Upper lobe of left lung (tissue), 4 donors: ENCODE measurements at regions not wholly inside any gene's neighbourhood (a gene's known extent, or its start where the extent isn't known, plus 50 kb on each side); places are given as distances from the start of the nearest gene placed in this dataset.

Experiments
- CTCF ChIP-seq, 6 experiments: fragments of 450-650 bp in 4 of 6; fragments of 200-600 bp in 2 of 6; sonication (generic) in 2 of 6; IDR thresholded peaks; one replicate each; pipeline ENCODE4 v1.5.1; 2016 to 2019; ENCODE audit warnings: antibody characterized with exemption in 6 of 6
- POLR2AphosphoS5 ChIP-seq, 2 donors: sonication (generic); formaldehyde crosslinking; IDR thresholded peaks; one replicate each; pipeline ENCODE4 v1.5.1; 2017; ENCODE audit warnings: antibody characterized with exemption in 2 of 2

GRCh38 chr11:128304116-128304515 lies 283.2 kb downstream of the ETS1 start:
- TF ChIP-seq CTCF (IDR thresholded peaks at IDR 0.05) (no peak), POLR2AphosphoS5 (IDR thresholded peaks at IDR 0.05) (no peak)
